Esophagus (tissue), 2 donors: ENCODE measurements at regions not wholly inside any gene's neighbourhood (a gene's known extent, or its start where the extent isn't known, plus 50 kb on each side); places are given as distances from the start of the nearest gene placed in this dataset.

Source experiments
- H3K27ac ChIP-seq, 2 donors: one replicate each; pipeline ENCODE4 v1.5.1; 2013; ENCODE audit warnings: low read depth in 2 of 2, mild to moderate bottlenecking in 2 of 2, inconsistent platforms in 1 of 2, low read length in 1 of 2, moderate library complexity in 1 of 2
- H3K27me3 ChIP-seq, 2 donors: one replicate each; pipeline ENCODE4 v1.6.1; 2013; ENCODE audit warnings: low read length in 2 of 2, control low read depth in 1 of 2, mild to moderate bottlenecking in 1 of 2; ENCODE audit not compliant: insufficient read depth in 2 of 2, control insufficient read depth in 1 of 2
- H3K36me3 ChIP-seq, 2 donors: one replicate each; pipeline ENCODE4 v1.6.1; 2013; ENCODE audit warnings: low read length in 1 of 2; ENCODE audit not compliant: control insufficient read depth in 2 of 2, insufficient read depth in 2 of 2
- H3K4me1 ChIP-seq, 2 donors: one replicate each; pipeline ENCODE4 v1.6.1; 2013; ENCODE audit warnings: low read length in 1 of 2; ENCODE audit not compliant: control insufficient read depth in 2 of 2, insufficient read depth in 2 of 2
- H3K4me3 ChIP-seq, 2 donors: one replicate each; pipeline ENCODE4 v1.5.1; 2013; ENCODE audit warnings: low read length in 2 of 2, mild to moderate bottlenecking in 2 of 2, low read depth in 1 of 2, moderate library complexity in 1 of 2
- H3K9me3 ChIP-seq, 2 donors: one replicate each; pipeline ENCODE4 v1.6.1; 2013; ENCODE audit warnings: mild to moderate bottlenecking in 2 of 2, low read depth in 1 of 2, low read length in 1 of 2, moderate library complexity in 1 of 2; ENCODE audit not compliant: control insufficient read depth in 2 of 2, insufficient read depth in 1 of 2
- WGBS, 2 donors: extraction: QIAGEN DNeasy Blood & Tissue Kit; methylation state at CpG; one replicate each; pipeline ENCODE4 v1.1.7; 2013; 5-methylcytosine and 5-hydroxymethylcytosine counted together
- donor health status: healthy with polysubstance abuse.
- donor health status: Bipolar disorder and iron deficiency.

- H3K27ac ChIP-seq = no peak overlapping the region
- no peaks in the 10 kb centered on the region for H3K27me3 ChIP-seq
- H3K4me3 ChIP-seq = no peak overlapping the region
- no peaks in the 10 kb centered on the region for H3K4me1 ChIP-seq
- H3K9me3 ChIP-seq = no peaks in the 10 kb centered on the region
- H3K36me3 ChIP-seq = no peaks in the 10 kb centered on the region
- 52 to 55% methylated on average over 4 of the region's 4 CpGs for WGBS, 2 donors
Observed at GRCh38 chr6:164108092-164108491, 693.6 kb downstream of the QKI start.

- H3K27ac ChIP-seq = no peak overlapping the region
- no peaks in the 10 kb centered on the region for H3K27me3 ChIP-seq
- WGBS, 2 donors = 65 to 66% methylated on average over 9 of the region's 9 CpGs
Observed at GRCh38 chr6:164107297-164107995, 692.9 kb downstream of the QKI start.

GRCh38 chr6:164106345-164106769, 691.8 kb downstream of the QKI start:
- no peaks in the 10 kb centered on the region for H3K36me3 ChIP-seq
- WGBS, 2 donors = 77 to 83% methylated on average over 16 to 17 of the region's 17 CpGs
- no peaks in the 10 kb centered on the region for H3K27me3 ChIP-seq
- H3K4me3 ChIP-seq = no peak overlapping the region
- H3K4me1 ChIP-seq = no peaks in the 10 kb centered on the region
- no peak overlapping the region for H3K27ac ChIP-seq
- no peaks in the 10 kb centered on the region for H3K9me3 ChIP-seq

More at GRCh38 chr6:164107297-164107995, 692.9 kb downstream of the QKI start:
- no peaks in the 10 kb centered on the region for H3K9me3 ChIP-seq
- no peaks in the 10 kb centered on the region for H3K36me3 ChIP-seq
- H3K4me1 ChIP-seq = no peaks in the 10 kb centered on the region
- H3K4me3 ChIP-seq = no peak overlapping the region

- Histone ChIP-seq H3K36me3 (no peaks in the 10 kb centered on the region), H3K4me3 (no peak overlapping the region), H3K9me3 (no peaks in the 10 kb centered on the region), H3K27ac (no peak overlapping the region), H3K27me3 (no peaks in the 10 kb centered on the region), H3K4me1 (no peaks in the 10 kb centered on the region)
- 84 to 85% methylated on average over 16 of the region's 16 CpGs for WGBS, 2 donors
Observed at GRCh38 chr6:164105705-164106104, 691.2 kb downstream of the QKI start.

- Histone ChIP-seq H3K27ac (no peak overlapping the region), H3K4me3 (no peak overlapping the region), H3K4me1 (no peaks in the 10 kb centered on the region), H3K36me3 (no peaks in the 10 kb centered on the region), H3K9me3 (no peaks in the 10 kb centered on the region), H3K27me3 (no peaks in the 10 kb centered on the region)
- WGBS, 2 donors = 87 to 91% methylated on average over 4 of the region's 4 CpGs
Observed at GRCh38 chr6:164104432-164104831, 689.9 kb downstream of the QKI start.

- WGBS, 2 donors = 71 to 83% methylated on average over 4 of the region's 4 CpGs
- no peaks in the 10 kb centered on the region for H3K27me3 ChIP-seq
- H3K36me3 ChIP-seq = no peaks in the 10 kb centered on the region
- peaks cover 0 to 3% of the 10 kb centered on the region in 2 donors for H3K4me1 ChIP-seq
- no peaks in the 10 kb centered on the region for H3K9me3 ChIP-seq
- no peak overlapping the region for H3K4me3 ChIP-seq
- H3K27ac ChIP-seq = no peak overlapping the region
Observed at GRCh38 chr6:164102693-164103092, 688.2 kb downstream of the QKI start.

GRCh38 chr6:164101859-164102258, 687.3 kb downstream of the QKI start:
- 77 to 85% methylated on average over 2 of the region's 2 CpGs for WGBS, 2 donors
- no peaks in the 10 kb centered on the region for H3K27me3 ChIP-seq

GRCh38 chr6:164099269-164099865, 684.8 kb downstream of the QKI start:
- WGBS, 2 donors = 85 to 89% methylated on average over 22 of the region's 22 CpGs
- H3K27ac ChIP-seq = no peak overlapping the region

More at GRCh38 chr6:164101859-164102258, 687.3 kb downstream of the QKI start:
- no peak overlapping the region for H3K27ac ChIP-seq
- no peaks in the 10 kb centered on the region for H3K9me3 ChIP-seq
- H3K36me3 ChIP-seq = no peaks in the 10 kb centered on the region
- no peak overlapping the region for H3K4me3 ChIP-seq
- H3K4me1 ChIP-seq = peaks cover 0 to 3% of the 10 kb centered on the region in 2 donors

GRCh38 chr6:164098857-164099267, 684.3 kb downstream of the QKI start:
- peaks cover 0 to 3% of the 10 kb centered on the region in 2 donors for H3K4me1 ChIP-seq
- WGBS, 2 donors = 35 to 39% methylated on average over 9 of the region's 9 CpGs
- no peaks in the 10 kb centered on the region for H3K36me3 ChIP-seq
- no peaks in the 10 kb centered on the region for H3K27me3 ChIP-seq
- no peak overlapping the region for H3K27ac ChIP-seq
- no peak overlapping the region for H3K4me3 ChIP-seq
- H3K9me3 ChIP-seq = no peaks in the 10 kb centered on the region

More at GRCh38 chr6:164099269-164099865, 684.8 kb downstream of the QKI start:
- no peaks in the 10 kb centered on the region for H3K36me3 ChIP-seq
- no peaks in the 10 kb centered on the region for H3K9me3 ChIP-seq
- no peak overlapping the region for H3K4me3 ChIP-seq
- no peaks in the 10 kb centered on the region for H3K27me3 ChIP-seq
- peaks cover 0 to 3% of the 10 kb centered on the region in 2 donors for H3K4me1 ChIP-seq
